ENCODE measurements at regions not wholly inside any gene's neighbourhood (a gene's known extent, or its start where the extent isn't known, plus 50 kb on each side); places are given as distances from the start of the nearest gene placed in this dataset.

- no peak for TF ChIP-seq CTCF (conservative IDR thresholded peaks at IDR 0.05; ENCODE audit: low read depth, low read length)
- no peak for TF ChIP-seq EZH2 (IDR thresholded peaks at IDR 0.05; ENCODE audit: borderline replicate concordance, low read depth, low read length, poor library complexity, severe bottlenecking)
These were observed 372.6 kb downstream of the TFAP2A start for GRCh38 chr6:10042280-10042679.

Data from A673 (cell line).